OCI-LY7 (cell line): ENCODE measurements at regions not wholly inside any gene's neighbourhood (a gene's known extent, or its start where the extent isn't known, plus 50 kb on each side); places are given as distances from the start of the nearest gene placed in this dataset.

Source experiments
- BruUV-seq: library from RNA; stranded (reverse); fragments of 400-500 nt; replicated peaks from 2 replicates; lab custom pipeline; 2021; lab: Mats Ljungman, UMichigan
- CTCF ChIA-PET: fragments of 300-600 bp; sonication (Branson Sonifier 250); formaldehyde crosslinking; loops from one replicate; lab custom pipeline; 2022; ENCODE audit warnings: antibody characterized with exemption; ENCODE audit not compliant: unreplicated experiment; lab: Charles Lee
- POLR2A ChIA-PET: fragments of 300-600 bp; sonication (Branson Sonifier 250); formaldehyde crosslinking; loops from one replicate; lab custom pipeline; 2022; ENCODE audit warnings: antibody characterized with exemption; lab: Charles Lee
- DNase-seq: peaks from one replicate; pipeline ENCODE4 v3.0.0-alpha.2; 2015; ENCODE audit warnings: low spot score
- H2AFZ ChIP-seq: fragments of 200-600 bp; sonication (generic), shearing (Covaris generic); 2 replicates; pipeline ENCODE4 v1.6.1; 2014; ENCODE audit warnings: mild to moderate bottlenecking, antibody characterized with exemption, low read length, moderate library complexity
- H3K27ac ChIP-seq: fragments of 200-600 bp; sonication (generic); 2 replicates; pipeline ENCODE4 v1.5.1; 2014; ENCODE audit warnings: mixed run types, low read depth, mild to moderate bottlenecking, moderate library complexity, low read length, inconsistent platforms; ENCODE audit not compliant: poor library complexity, severe bottlenecking
- H3K36me3 ChIP-seq: fragments of 200-600 bp; sonication (generic); 2 replicates; pipeline ENCODE4 v1.6.1; 2014; ENCODE audit warnings: mild to moderate bottlenecking, antibody characterized with exemption, low read length, moderate library complexity, mixed read lengths; ENCODE audit not compliant: insufficient read depth
- H3K4me1 ChIP-seq: fragments of 200-600 bp; sonication (generic); 2 replicates; pipeline ENCODE4 v1.5.1; 2014; ENCODE audit warnings: mild to moderate bottlenecking, low read length; ENCODE audit not compliant: insufficient read depth, poor library complexity, severe bottlenecking
- H3K4me2 ChIP-seq: fragments of 200-600 bp; sonication (generic); 2 replicates; pipeline ENCODE4 v1.6.1; 2014; ENCODE audit warnings: mild to moderate bottlenecking, low read length
- H3K4me3 ChIP-seq: fragments of 200-600 bp; sonication (generic); 2 replicates; pipeline ENCODE4 v1.5.1; 2014; ENCODE audit warnings: mild to moderate bottlenecking, low read depth, low read length; ENCODE audit not compliant: poor library complexity, severe bottlenecking
- H3K79me2 ChIP-seq: fragments of 200-600 bp; sonication (generic); 2 replicates; pipeline ENCODE4 v1.6.1; 2016; ENCODE audit warnings: low read depth, mild to moderate bottlenecking, low read length, moderate library complexity, mixed read lengths; ENCODE audit not compliant: insufficient read depth
- H3K9me2 ChIP-seq: fragments of 200-600 bp; sonication (generic); 2 replicates; pipeline ENCODE4 v1.6.1; 2016; ENCODE audit warnings: mild to moderate bottlenecking, low read length, mixed read lengths; ENCODE audit not compliant: insufficient read depth
- H3K9me3 ChIP-seq: fragments of 200-600 bp; sonication (generic); 2 replicates; pipeline ENCODE4 v1.6.1; 2014; ENCODE audit warnings: mild to moderate bottlenecking, mixed run types, low read length, mixed read lengths
- H4K20me1 ChIP-seq: fragments of 200-600 bp; sonication (generic); 2 replicates; pipeline ENCODE4 v1.6.1; 2014; ENCODE audit warnings: mild to moderate bottlenecking, antibody characterized with exemption, low read length, moderate library complexity, mixed read lengths; ENCODE audit not compliant: insufficient read depth
- CTCF ChIP-seq: fragments of 200-600 bp; sonication (generic); conservative IDR thresholded peaks from 2 replicates; pipeline ENCODE4 v1.5.1; 2014; ENCODE audit warnings: mild to moderate bottlenecking, antibody characterized with exemption, low read length, moderate library complexity, mixed read lengths
- EZH2phosphoT487 ChIP-seq: fragments of 200-600 bp; sonication (generic); IDR thresholded peaks from 2 replicates; pipeline ENCODE4 v1.6.1; 2018; ENCODE audit warnings: low read depth, borderline replicate concordance, mild to moderate bottlenecking, mixed run types, antibody characterized with exemption, low read length, moderate library complexity, mixed read lengths
- intact Hi-C: fragments of 100-400 bp; cut with micrococcal nuclease; formaldehyde crosslinking; loops from one replicate; pipeline ENCODE4 v1.10.0; 2022; ENCODE audit not compliant: unreplicated experiment

DNA sequence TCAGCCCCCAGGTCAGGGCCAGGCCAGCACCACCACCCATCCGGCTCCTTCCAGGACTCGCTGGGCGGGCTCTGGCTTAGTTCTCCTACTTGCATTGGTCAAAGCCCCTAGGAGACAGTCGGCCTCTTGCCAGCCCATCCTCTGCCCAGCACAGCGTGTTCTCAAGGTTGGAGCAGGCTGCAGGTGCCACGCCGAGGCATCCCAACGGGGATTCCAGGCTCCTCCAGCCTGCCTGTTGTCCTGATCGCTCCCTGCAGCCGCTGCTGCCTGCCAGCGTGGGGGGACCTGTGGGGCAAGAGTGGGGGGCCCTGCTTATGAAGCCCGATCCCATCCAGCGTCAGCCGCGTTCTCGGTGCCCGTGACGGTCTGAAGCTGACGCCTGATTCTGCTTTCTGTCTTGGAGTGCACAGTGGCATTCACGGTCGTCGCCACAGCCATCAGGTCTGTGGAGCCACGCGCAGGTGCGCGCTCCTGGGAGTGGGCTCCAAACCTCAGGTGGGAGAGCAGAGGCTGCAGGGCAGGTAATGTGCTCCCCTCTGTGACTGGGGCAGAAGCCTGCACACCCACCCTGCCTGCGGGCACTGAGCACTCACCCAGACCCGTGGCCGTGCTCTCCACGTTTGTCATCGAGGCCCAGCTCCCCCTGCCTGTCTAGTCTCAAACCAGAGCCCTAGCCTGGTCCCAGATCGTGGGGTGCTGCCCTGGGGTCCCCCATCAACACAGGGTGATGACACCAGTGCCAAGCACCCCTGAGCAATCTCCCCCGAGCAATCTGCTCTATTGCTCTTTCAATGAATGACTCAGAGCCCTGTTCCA lies 991.6 kb downstream of the BRD1 start:
- Histone ChIP-seq H3K4me3 (no peak overlapping the region), H3K79me2 (no peaks in the 10 kb centered on the region), H3K36me3 (no peaks in the 10 kb centered on the region; the same call in 1 of the 2 replicates), H3K4me2 (no peak overlapping the region), H2AFZ (no peak overlapping the region), H3K4me1 (peaks cover 27% of the 10 kb centered on the region), H3K27ac (no peak overlapping the region), H4K20me1 (no peaks in the 10 kb centered on the region), H3K9me2 (no peaks in the 10 kb centered on the region), H3K9me3 (peaks cover 22% of the 10 kb centered on the region)
- DNase-seq, result no peak
- ChIA-PET CTCF (no interaction called here), POLR2A (no interaction called here)
- intact Hi-C loops, result loop anchor here (10.0 kb wide), 1 partner anchor 391 kb away; no protein-coding TSS in a partner anchor
- TF ChIP-seq EZH2phosphoT487 (no peak), CTCF (no peak)
- BruUV-seq, result no TSS peak

GRCh38 chr22:48835364-48835763 lies 992.3 kb downstream of the BRD1 start:
- TF ChIP-seq CTCF (no peak), EZH2phosphoT487 (no peak)
- Histone ChIP-seq H3K4me1 (peaks cover 27% of the 10 kb centered on the region), H3K4me2 (peak overlapping the region; percentile 56), H3K36me3 (no peaks in the 10 kb centered on the region; the same call in 1 of the 2 replicates), H3K79me2 (no peaks in the 10 kb centered on the region), H4K20me1 (no peaks in the 10 kb centered on the region), H3K4me3 (no peak overlapping the region), H3K27ac (no peak overlapping the region), H3K9me2 (no peaks in the 10 kb centered on the region), H2AFZ (no peak overlapping the region), H3K9me3 (peaks cover 26% of the 10 kb centered on the region)
- ChIA-PET POLR2A (no interaction called here), CTCF (no interaction called here)
- BruUV-seq, result no TSS peak
- DNase-seq, result no peak
- intact Hi-C loops, result loop anchor here (10.0 kb wide), 1 partner anchor 391 kb away; no protein-coding TSS in a partner anchor

DNA sequence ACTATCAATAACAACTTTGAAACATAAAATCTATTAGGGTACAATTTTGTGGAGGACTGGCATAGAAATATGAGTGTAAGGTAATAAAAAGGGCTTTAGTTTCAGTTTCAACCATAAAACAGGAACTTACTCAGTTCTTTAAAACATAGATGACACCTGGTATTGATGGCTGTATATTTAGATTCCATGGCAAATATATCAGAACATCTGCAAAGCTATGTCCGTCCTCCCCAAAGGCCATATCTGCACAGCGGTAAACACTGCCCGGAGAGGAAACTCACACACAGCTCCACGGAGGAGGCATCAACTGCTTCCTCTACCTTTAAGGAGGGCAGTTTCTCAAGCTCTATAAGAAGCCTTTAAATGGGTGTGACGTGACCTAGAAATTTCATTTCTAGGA lies 993.3 kb downstream of the BRD1 start:
- Histone ChIP-seq H3K4me1 (peaks cover 27% of the 10 kb centered on the region), H3K36me3 (no peaks in the 10 kb centered on the region; the same call in 1 of the 2 replicates), H3K79me2 (no peaks in the 10 kb centered on the region), H3K9me3 (peaks cover 26% of the 10 kb centered on the region), H3K4me2 (peak overlapping the region; percentile 56), H3K4me3 (peak overlapping the region; percentile 36), H3K27ac (peak overlapping the region; percentile 51), H4K20me1 (no peaks in the 10 kb centered on the region), H3K9me2 (no peaks in the 10 kb centered on the region), H2AFZ (no peak overlapping the region)
- intact Hi-C loops, result loop anchor here (5.0 to 10.0 kb wide), 2 partner anchors 390 to 737 kb away; no protein-coding TSS in a partner anchor
- peak; percentile 89 for DNase-seq
- CTCF ChIA-PET, result no interaction called here
- POLR2A ChIA-PET, result no interaction called here
- BruUV-seq, result no TSS peak
- TF ChIP-seq CTCF (no peak), EZH2phosphoT487 (no peak)
